ENCODE measurements at regions not wholly inside any gene's neighbourhood (a gene's known extent, or its start where the extent isn't known, plus 50 kb on each side); places are given as distances from the start of the nearest gene placed in this dataset.

GRCh38 chr10:62746951-62747729, 57.4 kb upstream of the ADO start:
- no peak for DNase-seq
- H3K27me3 ChIP-seq (ENCODE audit: insufficient read depth): no peaks in the 10 kb centered on the region
- WGBS (ENCODE audit: low lambda C conversion rate): 67% methylated on average over 2 of the region's 3 CpGs
- no peak for TF ChIP-seq RCOR1 (IDR thresholded peaks at IDR 0.05; ENCODE audit: low read length)
- TF ChIP-seq FOXJ3 (CRISPR knock-in tag; IDR thresholded peaks at IDR 0.05): no peak
- TF ChIP-seq RFX5 (IDR thresholded peaks at IDR 0.05; ENCODE audit: low read length): no peak
- no peak for TF ChIP-seq PBX3 (IDR thresholded peaks at IDR 0.05)
- TF ChIP-seq ZBTB33 (IDR thresholded peaks at IDR 0.05; ENCODE audit: borderline replicate concordance, low read depth): no peak
- TF ChIP-seq NFIC (IDR thresholded peaks at IDR 0.05; ENCODE audit: borderline replicate concordance): no peak
- TF ChIP-seq MXI1 (IDR thresholded peaks at IDR 0.05; ENCODE audit: low read depth, low read length): no peak
- TF ChIP-seq EZH2phosphoT487 (IDR thresholded peaks at IDR 0.05; ENCODE audit: borderline replicate concordance, low read depth): no peak
- no peak for TF ChIP-seq NRF1 (IDR thresholded peaks at IDR 0.05; ENCODE audit: low read depth, low read length)
- TF ChIP-seq TAF1 (IDR thresholded peaks at IDR 0.05; ENCODE audit: borderline replicate concordance, low read depth, low read length): no peak
- no peak for TF ChIP-seq TCF12 (IDR thresholded peaks at IDR 0.05)
- TF ChIP-seq JUND (IDR thresholded peaks at IDR 0.05): no peak
- no peak for TF ChIP-seq CHD2 (IDR thresholded peaks at IDR 0.05; ENCODE audit: low read length, partially characterized antibody)
- TF ChIP-seq RAD21 (IDR thresholded peaks at IDR 0.05; ENCODE audit: low read length): no peak
- TF ChIP-seq POLR2AphosphoS5 (IDR thresholded peaks at IDR 0.05; ENCODE audit: low read depth, low read length): no peak
- TF ChIP-seq RXRA (IDR thresholded peaks at IDR 0.05; ENCODE audit: borderline replicate concordance, low read depth): no peak
- no peak for TF ChIP-seq YY1 (IDR thresholded peaks at IDR 0.05; ENCODE audit: low read depth)
- no peaks in the 10 kb centered on the region for H3K4me1 ChIP-seq (ENCODE audit: control insufficient read depth in 1 of 2, insufficient read depth in 2 of 2, low read depth in 1 of 2, low read length in 1 of 2)
- no peaks in the 10 kb centered on the region for H4K20me1 ChIP-seq (ENCODE audit: insufficient read depth)
- no peak overlapping the region for H3K4me2 ChIP-seq
- ChIA-PET CTCF (no interaction called here), POLR2A (no interaction called here)
- H3K9me2 ChIP-seq: no peaks in the 10 kb centered on the region
- H3K27ac ChIP-seq (ENCODE audit: low read depth in 2 of 2, low read length in 1 of 2): no peak overlapping the region
- no peaks in the 10 kb centered on the region for H3K9me3 ChIP-seq
- H3K79me2 ChIP-seq (ENCODE audit: insufficient read depth): no peaks in the 10 kb centered on the region
- H3K4me3 ChIP-seq (ENCODE audit: low read depth in 2 of 2, low read length in 1 of 2): no peak overlapping the region
- H2AFZ ChIP-seq (ENCODE audit: low read depth): no peak overlapping the region
- no peak overlapping the region for H3K9ac ChIP-seq
- no peaks in the 10 kb centered on the region for H3K36me3 ChIP-seq (replicated peaks in 1 of 2; ENCODE audit: control insufficient read depth in 1 of 2, insufficient read depth in 2 of 2, low read length in 1 of 2)
- no peaks in the 10 kb centered on the region for H3F3A ChIP-seq (replicated peaks; ENCODE audit: insufficient read depth)

DNA sequence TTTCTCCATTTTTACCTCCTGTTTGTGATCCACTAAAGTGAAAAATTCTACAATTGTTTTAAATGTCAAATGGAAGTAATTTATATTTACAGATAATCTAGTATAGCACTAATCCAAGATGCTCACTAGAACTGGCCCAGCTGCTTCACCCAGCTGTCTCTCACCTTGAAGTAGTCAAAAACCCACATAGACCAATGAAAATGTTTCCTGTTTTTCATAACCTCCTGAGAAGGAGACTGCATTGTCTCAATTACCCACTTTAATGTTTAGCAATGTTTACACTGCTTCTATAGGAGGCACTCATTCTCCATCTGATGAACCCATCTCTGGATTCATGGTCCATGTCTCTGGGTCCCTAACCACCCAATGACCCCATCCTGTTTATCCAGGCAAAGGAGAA, 56.1 kb upstream of the ADO start:
- CTCF ChIA-PET: no interaction called here
- H3K4me2 ChIP-seq: no peak overlapping the region

More for the DNA sequence above, 56.1 kb upstream of the ADO start:
- no peaks in the 10 kb centered on the region for H3K27me3 ChIP-seq (ENCODE audit: insufficient read depth)
- no peaks in the 10 kb centered on the region for H3K9me3 ChIP-seq
- no peaks in the 10 kb centered on the region for H3F3A ChIP-seq (replicated peaks; ENCODE audit: insufficient read depth)
- no peak overlapping the region for H2AFZ ChIP-seq (ENCODE audit: low read depth)
- H3K4me1 ChIP-seq (ENCODE audit: control insufficient read depth in 1 of 2, insufficient read depth in 2 of 2, low read depth in 1 of 2, low read length in 1 of 2): no peaks in the 10 kb centered on the region
- H3K27ac ChIP-seq (ENCODE audit: low read depth in 2 of 2, low read length in 1 of 2): no peak overlapping the region
- TF ChIP-seq, protein P1, sequence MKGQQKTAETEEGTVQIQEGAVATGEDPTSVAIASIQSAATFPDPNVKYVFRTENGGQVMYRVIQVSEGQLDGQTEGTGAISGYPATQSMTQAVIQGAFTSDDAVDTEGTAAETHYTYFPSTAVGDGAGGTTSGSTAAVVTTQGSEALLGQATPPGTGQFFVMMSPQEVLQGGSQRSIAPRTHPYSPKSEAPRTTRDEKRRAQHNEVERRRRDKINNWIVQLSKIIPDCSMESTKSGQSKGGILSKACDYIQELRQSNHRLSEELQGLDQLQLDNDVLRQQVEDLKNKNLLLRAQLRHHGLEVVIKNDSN (IDR thresholded peaks at IDR 0.05; ENCODE audit: borderline replicate concordance, low read depth): no peak
- no peak for TF ChIP-seq RCOR1 (IDR thresholded peaks at IDR 0.05; ENCODE audit: low read length)
- TF ChIP-seq ELF1 (IDR thresholded peaks at IDR 0.05): no peak
- no peak overlapping the region for H3K4me3 ChIP-seq (ENCODE audit: low read depth in 2 of 2, low read length in 1 of 2)
- H3K79me2 ChIP-seq (ENCODE audit: insufficient read depth): no peaks in the 10 kb centered on the region
- POLR2A ChIA-PET: no interaction called here
- no peaks in the 10 kb centered on the region for H3K9me2 ChIP-seq
- H3K9ac ChIP-seq: no peak overlapping the region
- no peaks in the 10 kb centered on the region for H3K36me3 ChIP-seq (replicated peaks in 1 of 2; ENCODE audit: control insufficient read depth in 1 of 2, insufficient read depth in 2 of 2, low read length in 1 of 2)
- no peaks in the 10 kb centered on the region for H4K20me1 ChIP-seq (ENCODE audit: insufficient read depth)
- no peak for DNase-seq

Measured in SK-N-SH (cell line).